Activated CD4-positive, alpha-beta T cell treated with anti-CD3 and anti-CD28 coated beads for 1 hour (primary cell): ENCODE measurements at regions not wholly inside any gene's neighbourhood (a gene's known extent, or its start where the extent isn't known, plus 50 kb on each side); places are given as distances from the start of the nearest gene placed in this dataset.

Experiments used
- DNase-seq: peaks from one replicate; pipeline ENCODE4 v3.0.0-alpha.2; 2020

DNA sequence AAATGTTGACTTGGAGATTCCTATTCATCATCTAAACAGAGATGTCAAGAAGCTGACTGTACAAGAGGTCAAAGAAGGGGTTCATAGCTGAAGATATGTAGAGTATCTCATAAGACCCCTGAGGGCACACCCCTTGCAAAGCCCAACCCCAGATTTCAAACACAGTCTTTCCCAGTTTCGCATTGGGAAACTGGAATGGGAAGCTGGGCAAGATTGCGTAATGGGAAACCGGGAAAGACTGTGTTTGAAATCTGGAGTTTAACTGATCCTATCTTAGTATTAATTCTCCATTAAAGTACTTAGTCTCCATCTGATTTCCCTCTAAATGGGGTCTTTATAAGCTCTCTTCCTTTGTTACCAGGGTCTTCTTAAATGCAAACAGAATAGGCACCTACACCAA lies 99.5 kb downstream of the FAM76B start:
- DNase-seq: no peak

GRCh38 chr11:95688501-95689222 lies 100.9 kb downstream of the FAM76B start:
- no peak for DNase-seq

- no peak for DNase-seq
Measured at GRCh38 chr11:95688015-95688414, 101.6 kb downstream of the FAM76B start.

DNA sequence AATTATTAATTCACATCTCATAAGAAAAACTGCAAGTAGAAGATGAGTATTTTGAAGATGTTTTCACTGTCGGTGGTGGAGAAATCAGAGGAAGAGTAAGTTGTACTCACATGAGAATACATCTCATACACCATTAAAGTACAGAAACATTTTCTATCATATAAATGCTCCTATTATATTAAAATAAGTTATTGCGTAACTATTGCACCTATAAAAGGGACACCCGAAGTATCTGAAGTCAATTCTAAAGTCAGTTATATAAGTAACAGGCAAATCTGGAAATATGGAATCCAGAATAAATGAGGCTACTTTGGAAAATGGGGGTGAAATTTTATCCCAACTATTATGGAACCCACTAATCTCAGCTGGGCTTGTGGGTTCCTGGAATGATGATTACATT lies 103.3 kb downstream of the FAM76B start:
- DNase-seq: no peak

DNA sequence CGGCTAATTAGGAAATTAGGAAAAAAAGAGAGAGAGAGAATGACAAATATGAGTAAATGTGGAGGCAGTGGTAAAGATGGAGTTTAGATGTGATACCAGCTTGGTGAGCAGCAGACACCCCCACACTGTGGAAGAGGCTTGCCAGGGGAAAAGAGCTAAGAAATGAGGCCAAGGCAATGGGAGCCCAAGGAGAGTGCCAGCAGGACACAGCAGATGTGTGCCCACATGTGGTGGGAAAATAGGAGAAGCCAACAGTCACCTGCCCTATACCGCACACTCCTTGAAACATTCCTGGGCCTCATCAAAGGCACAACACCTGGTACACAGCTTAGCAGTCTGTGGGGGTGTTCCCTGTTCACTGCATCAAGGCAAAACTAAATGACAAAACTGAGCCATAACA lies 104.9 kb downstream of the FAM76B start:
- no peak for DNase-seq

- DNase-seq: no peak
Measured at GRCh38 chr11:95684170-95684569, 105.4 kb downstream of the FAM76B start.

- no peak for DNase-seq
Measured at GRCh38 chr11:95682552-95682951, 107.0 kb downstream of the FAM76B start.

- DNase-seq: no peak
Measured at GRCh38 chr11:95680169-95680929, 109.2 kb downstream of the FAM76B start.

DNA sequence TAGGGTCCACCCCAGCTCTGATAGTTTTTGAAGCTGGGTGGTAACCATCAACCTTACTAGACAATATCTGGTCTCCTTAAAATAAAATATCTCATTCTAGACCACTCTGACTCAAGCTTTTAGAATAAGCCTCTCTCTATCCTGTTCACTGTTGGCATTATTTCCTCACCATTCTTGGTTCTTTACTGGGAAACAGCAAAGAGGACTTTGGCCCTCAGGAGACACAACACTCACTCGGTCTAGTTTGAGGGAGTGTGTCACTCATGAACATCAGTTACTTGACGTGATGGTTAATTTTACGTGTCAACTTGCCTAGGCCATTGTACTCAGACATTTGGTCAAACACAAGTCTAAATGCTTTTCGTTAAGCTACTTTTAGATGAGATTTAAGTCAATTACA lies 110.6 kb downstream of the FAM76B start:
- no peak for DNase-seq

DNA sequence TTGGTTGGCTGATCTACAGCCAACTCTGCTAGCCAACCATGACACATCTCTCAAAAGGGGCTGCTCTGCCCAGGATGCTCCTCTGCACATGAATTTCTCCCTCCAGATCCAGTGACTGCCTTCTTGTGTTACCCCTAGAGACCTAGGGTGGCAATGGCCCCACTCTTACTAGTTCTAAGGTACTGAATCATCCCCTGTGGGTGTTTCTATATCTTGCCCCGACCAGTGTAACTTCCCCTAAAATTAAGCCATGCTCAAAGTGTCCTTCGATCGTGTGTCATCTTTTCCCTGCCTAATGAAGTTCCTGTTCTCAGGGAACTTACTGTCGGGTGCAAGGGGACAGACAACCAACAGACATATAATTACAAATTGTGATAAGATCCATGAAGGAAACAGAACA lies 113.3 kb downstream of the FAM76B start:
- DNase-seq: no peak

- no peak for DNase-seq
Measured at GRCh38 chr11:95675585-95675984, 114.0 kb downstream of the FAM76B start.

GRCh38 chr11:95674657-95675358 lies 114.8 kb downstream of the FAM76B start:
- no peak for DNase-seq

DNA sequence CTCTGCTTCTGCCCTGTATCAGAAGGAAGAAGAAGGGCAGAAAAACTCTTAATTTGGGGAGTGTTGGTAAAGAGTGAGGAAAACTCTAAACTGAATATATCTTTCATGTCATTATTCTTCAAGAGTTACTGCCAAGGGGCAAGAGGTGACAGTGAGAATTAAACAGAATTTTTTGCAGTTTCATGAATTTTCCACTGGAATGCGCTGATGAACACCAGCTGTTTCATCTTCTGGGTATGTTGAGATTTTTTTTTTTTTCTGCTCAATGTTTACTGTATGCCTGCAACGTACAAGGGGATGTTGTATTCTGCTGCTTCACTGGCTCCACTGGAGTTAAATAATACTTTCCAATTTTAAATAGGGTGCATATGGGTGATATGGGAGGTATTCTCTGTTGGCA lies 117.8 kb downstream of the FAM76B start:
- DNase-seq: no peak

DNA sequence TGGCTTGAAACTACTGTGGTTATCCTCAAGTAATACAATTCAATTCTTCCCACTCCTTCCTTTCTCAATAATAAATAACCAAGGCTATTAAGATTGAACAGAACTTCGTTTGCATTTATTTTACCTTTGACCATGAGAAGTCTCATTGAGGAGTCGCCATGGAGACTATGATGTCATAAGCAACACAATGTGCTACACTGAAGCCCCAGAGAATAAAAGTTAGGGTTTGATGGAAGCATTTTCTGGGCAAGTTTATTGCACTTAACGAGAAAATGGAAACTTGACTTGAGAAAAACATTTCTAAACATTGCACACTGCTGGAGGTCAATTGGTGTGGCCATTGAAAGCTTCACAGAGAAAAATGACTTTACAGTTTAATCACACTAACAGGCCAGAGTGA lies 121.5 kb downstream of the FAM76B start:
- no peak for DNase-seq

DNA sequence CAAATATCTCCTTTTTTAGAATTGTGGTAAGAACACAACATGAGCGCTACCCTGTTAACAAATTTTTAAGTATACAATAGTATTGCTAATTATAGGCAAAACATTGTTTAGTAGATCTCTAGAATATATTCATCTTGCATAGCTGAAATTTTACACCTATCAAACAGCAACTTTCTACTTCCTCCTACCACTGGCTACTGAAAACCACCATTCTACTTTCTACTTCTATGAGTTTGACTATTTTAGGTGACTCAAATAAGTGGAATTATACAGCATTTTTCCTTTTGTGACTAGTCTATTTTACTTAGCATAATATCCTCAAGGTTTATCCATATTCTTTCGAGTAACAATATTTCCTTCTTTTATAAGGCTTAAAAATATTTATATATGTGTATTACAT lies 128.4 kb downstream of the FAM76B start:
- DNase-seq: no peak

DNA sequence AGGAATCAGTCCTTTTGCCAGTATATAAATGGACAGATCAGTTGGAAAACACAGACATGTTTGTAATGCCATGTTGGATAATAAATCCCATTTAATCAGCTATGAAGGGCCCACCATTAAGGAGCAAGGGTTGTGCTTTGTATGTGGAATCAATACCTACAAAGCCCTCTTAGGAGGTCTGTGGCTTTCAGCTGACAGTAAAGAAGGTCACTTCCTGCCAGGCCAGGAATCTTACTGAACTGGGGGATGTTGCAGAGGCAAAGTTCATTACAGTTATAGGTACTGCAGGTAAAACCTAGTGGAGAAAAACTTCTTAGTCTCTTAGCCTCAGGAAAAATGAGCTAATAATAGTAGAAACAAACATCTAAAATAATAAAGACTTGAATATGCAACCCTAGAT lies 129.5 kb downstream of the FAM76B start:
- no peak for DNase-seq

GRCh38 chr11:95659088-95659487 lies 130.5 kb downstream of the FAM76B start:
- DNase-seq: no peak

DNA sequence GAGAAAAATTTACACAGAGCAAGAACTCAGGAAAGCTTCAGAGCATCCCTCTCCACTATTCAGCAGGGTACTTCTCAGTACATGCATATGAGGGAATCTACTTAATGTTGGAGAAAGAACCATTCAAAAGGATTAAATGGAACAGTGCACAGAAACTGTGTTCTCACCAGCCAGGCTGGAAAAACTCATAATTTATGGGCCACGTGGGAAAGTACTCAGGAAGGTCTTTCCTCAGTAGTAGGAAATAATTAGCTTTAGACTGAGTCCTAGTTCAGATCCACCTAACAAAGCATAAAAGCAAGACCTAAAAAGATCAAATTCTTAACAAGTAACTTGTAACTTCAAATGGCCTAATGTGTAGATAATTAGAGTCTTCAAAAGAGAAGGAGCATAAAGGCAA lies 134.0 kb downstream of the FAM76B start:
- no peak for DNase-seq

- no peak for DNase-seq
Measured at GRCh38 chr11:95653680-95654079, 135.9 kb downstream of the FAM76B start.

- no peak for DNase-seq
Measured at GRCh38 chr11:95653099-95653498, 136.5 kb downstream of the FAM76B start.

- no peak for DNase-seq
Measured at GRCh38 chr11:95652002-95652472, 137.5 kb downstream of the FAM76B start.

DNA sequence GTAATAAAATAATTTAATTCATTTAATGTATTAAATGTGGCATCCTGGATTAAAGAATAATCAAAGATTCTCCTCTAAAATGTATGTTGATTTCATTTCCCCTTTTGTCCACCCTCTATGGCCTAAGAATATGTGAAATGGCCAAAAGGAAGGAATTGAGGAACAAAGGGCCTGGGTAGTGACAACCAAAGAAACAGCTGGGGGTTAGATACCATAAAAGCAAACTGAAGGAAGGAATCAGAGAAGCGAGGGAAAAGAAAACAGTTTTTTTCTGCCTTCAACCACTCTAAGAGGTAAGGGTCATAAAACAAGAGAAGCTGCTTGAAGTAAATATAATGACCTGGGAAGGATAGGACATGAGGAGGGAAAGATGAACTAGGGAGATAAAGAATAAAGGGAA lies 139.3 kb downstream of the FAM76B start:
- DNase-seq: no peak

DNA sequence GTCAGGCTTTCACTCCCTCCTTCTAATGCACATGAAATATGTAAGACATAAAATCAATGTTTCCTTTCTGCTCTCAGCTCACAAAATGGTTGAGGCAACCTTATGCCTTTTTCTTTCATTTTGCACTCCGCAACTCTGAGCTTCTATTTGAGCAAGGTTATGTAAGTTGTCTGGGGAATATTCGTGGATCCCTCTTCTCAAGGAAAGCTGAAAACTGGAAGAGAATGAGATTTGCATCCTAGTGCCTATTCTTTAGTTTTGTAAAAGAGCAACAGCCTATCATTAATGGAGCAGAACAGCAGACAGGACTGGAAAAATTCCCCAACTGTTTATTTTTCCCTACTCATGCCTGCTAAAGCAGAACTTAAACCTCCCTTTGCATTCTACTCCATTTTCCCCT lies 141.7 kb downstream of the FAM76B start:
- no peak for DNase-seq

DNA sequence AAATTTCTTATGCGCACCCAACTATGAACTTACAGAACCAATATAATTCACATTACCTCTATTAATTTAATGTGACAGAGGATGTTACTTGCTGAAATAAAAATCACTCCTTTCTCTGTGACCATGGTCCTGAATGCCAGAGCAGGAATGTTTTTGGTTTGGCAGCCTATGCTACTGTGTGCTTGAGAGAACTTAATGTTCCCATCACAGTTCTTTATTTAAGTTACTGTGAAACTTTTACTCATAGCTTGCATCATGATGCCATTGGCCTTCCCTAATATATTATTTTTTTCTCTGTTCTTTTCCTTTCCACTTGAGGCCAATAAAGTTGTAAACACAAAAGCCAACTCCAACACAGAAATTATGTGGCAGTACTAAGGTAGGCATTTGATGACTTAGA lies 142.2 kb downstream of the FAM76B start:
- DNase-seq: no peak
